Nephron (organoid): ENCODE measurements at regions not wholly inside any gene's neighbourhood (a gene's known extent, or its start where the extent isn't known, plus 50 kb on each side); places are given as distances from the start of the nearest gene placed in this dataset.

ENCODE experiments used
- H3K27ac Mint-ChIP-seq, 3 experiments: 2 replicates each; pipeline ENCODE4 v1.8.0; 2020; ENCODE audit warnings: mixed read lengths in 3 of 3, mild to moderate bottlenecking in 2 of 3, moderate library complexity in 1 of 3
- H3K27me3 Mint-ChIP-seq: 2 replicates; pipeline ENCODE4 v1.8.0; 2021; ENCODE audit warnings: low read depth, mild to moderate bottlenecking, moderate library complexity, mixed read lengths
- H3K36me3 Mint-ChIP-seq: 2 replicates; pipeline ENCODE4 v1.8.0; 2020; ENCODE audit warnings: low read depth, mixed read lengths
- H3K4me1 Mint-ChIP-seq: 2 replicates; pipeline ENCODE4 v1.8.0; 2020; ENCODE audit warnings: mixed read lengths
- H3K4me3 Mint-ChIP-seq, 3 experiments: 2 replicates each; pipeline ENCODE4 v1.8.0; 2020; ENCODE audit warnings: mild to moderate bottlenecking in 3 of 3, mixed read lengths in 3 of 3, moderate library complexity in 2 of 3
- H3K9me3 Mint-ChIP-seq: 2 replicates; pipeline ENCODE4 v1.8.0; 2020; ENCODE audit warnings: mixed read lengths
- TF ChIP-seq, protein P1 (sequence below), 3 experiments: fragments of 200-600 bp; sonication (generic); IDR thresholded peaks; one replicate each; pipeline ENCODE4 v1.5.0; 2021; ENCODE audit warnings: antibody characterized with exemption in 3 of 3; ENCODE audit not compliant: unreplicated experiment in 3 of 3

- H3K4me3 Mint-ChIP-seq, result no peak overlapping the region
- no peaks in the 10 kb centered on the region for H3K36me3 Mint-ChIP-seq
- no peak overlapping the region for H3K27ac Mint-ChIP-seq
- no peaks in the 10 kb centered on the region for H3K9me3 Mint-ChIP-seq
- TF ChIP-seq, protein P1, sequence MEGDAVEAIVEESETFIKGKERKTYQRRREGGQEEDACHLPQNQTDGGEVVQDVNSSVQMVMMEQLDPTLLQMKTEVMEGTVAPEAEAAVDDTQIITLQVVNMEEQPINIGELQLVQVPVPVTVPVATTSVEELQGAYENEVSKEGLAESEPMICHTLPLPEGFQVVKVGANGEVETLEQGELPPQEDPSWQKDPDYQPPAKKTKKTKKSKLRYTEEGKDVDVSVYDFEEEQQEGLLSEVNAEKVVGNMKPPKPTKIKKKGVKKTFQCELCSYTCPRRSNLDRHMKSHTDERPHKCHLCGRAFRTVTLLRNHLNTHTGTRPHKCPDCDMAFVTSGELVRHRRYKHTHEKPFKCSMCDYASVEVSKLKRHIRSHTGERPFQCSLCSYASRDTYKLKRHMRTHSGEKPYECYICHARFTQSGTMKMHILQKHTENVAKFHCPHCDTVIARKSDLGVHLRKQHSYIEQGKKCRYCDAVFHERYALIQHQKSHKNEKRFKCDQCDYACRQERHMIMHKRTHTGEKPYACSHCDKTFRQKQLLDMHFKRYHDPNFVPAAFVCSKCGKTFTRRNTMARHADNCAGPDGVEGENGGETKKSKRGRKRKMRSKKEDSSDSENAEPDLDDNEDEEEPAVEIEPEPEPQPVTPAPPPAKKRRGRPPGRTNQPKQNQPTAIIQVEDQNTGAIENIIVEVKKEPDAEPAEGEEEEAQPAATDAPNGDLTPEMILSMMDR (IDR thresholded peaks at IDR 0.05; ENCODE audit: unreplicated experiment in 3 of 3), result no peak
- H3K27me3 Mint-ChIP-seq, result no peaks in the 10 kb centered on the region
- peaks cover 22% of the 10 kb centered on the region for H3K4me1 Mint-ChIP-seq
Observed at GRCh38 chr5:5800801-5801761, 378.6 kb downstream of the ICE1 start.

DNA sequence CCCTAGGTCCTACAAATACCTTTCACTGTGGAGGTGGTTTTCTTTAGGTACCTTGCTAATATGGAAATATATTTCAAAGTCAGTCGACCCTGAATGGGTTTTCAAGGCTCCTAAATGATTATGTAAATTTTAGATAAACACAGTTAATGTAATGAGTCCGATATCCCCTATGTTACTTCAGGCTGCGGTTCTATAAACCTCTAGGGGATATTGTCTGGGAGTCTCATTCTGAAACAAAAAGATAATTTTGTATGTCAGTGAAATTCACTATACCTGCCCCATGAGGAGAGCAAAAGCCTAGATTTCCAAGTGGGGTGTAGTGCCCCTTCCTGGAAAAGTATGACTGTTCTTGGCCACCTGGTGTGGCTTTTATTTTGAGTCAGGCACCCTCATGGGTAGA, 377.3 kb downstream of the ICE1 start:
- Mint-ChIP-seq H3K4me1 (peaks cover 32% of the 10 kb centered on the region), H3K9me3 (no peaks in the 10 kb centered on the region), H3K27me3 (peaks cover 6% of the 10 kb centered on the region), H3K4me3 (no peak overlapping the region), H3K27ac (no peak overlapping the region), H3K36me3 (no peaks in the 10 kb centered on the region)
- TF ChIP-seq, protein P1 (IDR thresholded peaks at IDR 0.05; ENCODE audit: unreplicated experiment in 3 of 3), result no peak

GRCh38 chr5:5799229-5799628, 376.8 kb downstream of the ICE1 start:
- H3K36me3 Mint-ChIP-seq, result no peaks in the 10 kb centered on the region
- peaks cover 6% of the 10 kb centered on the region for H3K27me3 Mint-ChIP-seq
- no peak overlapping the region for H3K27ac Mint-ChIP-seq
- no peak overlapping the region for H3K4me3 Mint-ChIP-seq
- TF ChIP-seq, protein P1 (IDR thresholded peaks at IDR 0.05; ENCODE audit: unreplicated experiment in 3 of 3), result no peak
- peaks cover 32% of the 10 kb centered on the region for H3K4me1 Mint-ChIP-seq
- H3K9me3 Mint-ChIP-seq, result no peaks in the 10 kb centered on the region

DNA sequence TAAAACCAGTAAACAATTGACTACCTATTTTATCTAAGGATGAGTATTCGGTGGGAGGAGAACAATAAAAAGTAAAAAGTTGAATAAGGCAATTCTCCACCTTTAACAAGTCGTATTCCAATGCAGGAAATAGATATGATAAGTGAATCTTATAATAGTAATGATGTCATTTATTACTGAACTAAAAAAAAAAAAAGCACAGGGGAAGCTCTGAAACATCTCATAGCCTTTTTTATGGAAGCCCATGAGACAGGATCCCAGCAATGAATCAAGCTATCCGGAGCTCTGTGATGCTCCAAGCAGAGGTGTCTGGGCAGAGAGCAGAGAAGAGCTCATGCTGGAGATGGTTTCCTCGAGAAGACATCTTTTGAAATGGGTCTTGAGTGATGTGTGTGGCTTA, 376.0 kb downstream of the ICE1 start:
- H3K36me3 Mint-ChIP-seq, result no peaks in the 10 kb centered on the region
- H3K27me3 Mint-ChIP-seq, result peaks cover 6% of the 10 kb centered on the region
- H3K4me1 Mint-ChIP-seq, result peaks cover 38% of the 10 kb centered on the region
- no peaks in the 10 kb centered on the region for H3K9me3 Mint-ChIP-seq
- H3K27ac Mint-ChIP-seq, result peak overlapping the region in 2 of 3 experiments; percentile 50 to 56
- no peak overlapping the region for H3K4me3 Mint-ChIP-seq
- TF ChIP-seq, protein P1 (IDR thresholded peaks at IDR 0.05; ENCODE audit: unreplicated experiment in 3 of 3), result no peak

DNA sequence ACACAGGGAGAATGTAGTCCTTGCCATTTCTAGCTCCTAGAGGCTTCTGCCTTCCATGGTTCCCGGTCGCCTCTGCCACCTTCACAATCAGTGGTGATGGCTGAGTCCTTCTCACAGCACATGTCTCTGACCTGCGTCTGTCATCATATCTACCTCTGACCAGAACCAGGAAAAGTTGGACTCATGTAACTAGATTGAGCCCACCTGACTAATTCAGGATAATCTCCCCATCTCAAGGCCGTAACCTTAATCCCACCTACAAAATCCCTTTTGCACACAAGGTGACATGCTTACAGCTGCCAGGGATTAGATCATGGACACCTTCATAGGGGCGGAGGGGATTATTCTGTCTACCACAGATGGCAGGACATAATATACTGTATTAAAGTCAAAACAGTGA, 375.6 kb downstream of the ICE1 start:
- H3K4me1 Mint-ChIP-seq, result peaks cover 42% of the 10 kb centered on the region
- peak overlapping the region in 2 of 3 experiments; percentile 50 to 56 for H3K27ac Mint-ChIP-seq
- H3K27me3 Mint-ChIP-seq, result peaks cover 6% of the 10 kb centered on the region
- no peaks in the 10 kb centered on the region for H3K9me3 Mint-ChIP-seq
- no peak overlapping the region for H3K4me3 Mint-ChIP-seq
- TF ChIP-seq, protein P1 (IDR thresholded peaks at IDR 0.05; ENCODE audit: unreplicated experiment in 3 of 3), result no peak
- no peaks in the 10 kb centered on the region for H3K36me3 Mint-ChIP-seq
